WI38 (cell line): ENCODE measurements at regions not wholly inside any gene's neighbourhood (a gene's known extent, or its start where the extent isn't known, plus 50 kb on each side); places are given as distances from the start of the nearest gene placed in this dataset.

Experiments
- H3K4me3 ChIP-seq: 2 replicates; pipeline ENCODE4 v1.5.1; 2011; ENCODE audit warnings: low read depth, mild to moderate bottlenecking, control low read depth, low read length
- TF ChIP-seq, protein P1 (sequence below): IDR thresholded peaks from 2 replicates; pipeline ENCODE4 v1.5.1; 2012; ENCODE audit warnings: low read depth, mild to moderate bottlenecking, control low read depth, low read length

DNA sequence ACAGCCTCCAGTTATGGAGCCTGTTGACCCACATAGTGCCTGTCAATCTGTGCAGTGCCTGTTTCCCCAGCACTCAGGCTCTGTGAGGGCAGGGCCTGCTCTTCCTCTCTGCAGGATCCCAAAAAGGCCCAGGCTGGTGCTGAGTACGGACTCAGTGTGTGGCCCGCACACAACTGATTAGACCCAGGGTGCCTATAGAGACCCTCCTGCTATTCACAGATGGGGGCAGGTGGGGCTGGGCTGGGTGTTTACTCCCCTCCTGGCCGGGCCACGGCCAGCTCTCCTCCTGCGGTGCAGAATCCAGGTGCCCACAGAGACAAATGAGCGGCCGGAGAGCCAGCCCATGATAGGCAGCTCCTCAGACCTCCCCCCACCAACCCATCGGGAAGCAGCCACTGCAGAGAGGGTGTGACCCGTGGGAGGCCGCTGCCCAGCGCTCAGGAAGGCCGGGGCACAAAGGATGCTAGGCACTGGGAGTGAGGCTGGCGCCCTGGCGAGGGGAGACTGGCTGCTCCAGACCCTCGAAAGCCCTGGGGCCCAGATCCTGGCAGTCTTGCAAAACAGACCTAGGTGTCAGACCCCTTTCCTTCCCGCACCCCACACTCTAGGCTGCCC lies 239.0 kb downstream of the CTTN start:
- H3K4me3 ChIP-seq = no peak overlapping the region
- TF ChIP-seq, protein P1, sequence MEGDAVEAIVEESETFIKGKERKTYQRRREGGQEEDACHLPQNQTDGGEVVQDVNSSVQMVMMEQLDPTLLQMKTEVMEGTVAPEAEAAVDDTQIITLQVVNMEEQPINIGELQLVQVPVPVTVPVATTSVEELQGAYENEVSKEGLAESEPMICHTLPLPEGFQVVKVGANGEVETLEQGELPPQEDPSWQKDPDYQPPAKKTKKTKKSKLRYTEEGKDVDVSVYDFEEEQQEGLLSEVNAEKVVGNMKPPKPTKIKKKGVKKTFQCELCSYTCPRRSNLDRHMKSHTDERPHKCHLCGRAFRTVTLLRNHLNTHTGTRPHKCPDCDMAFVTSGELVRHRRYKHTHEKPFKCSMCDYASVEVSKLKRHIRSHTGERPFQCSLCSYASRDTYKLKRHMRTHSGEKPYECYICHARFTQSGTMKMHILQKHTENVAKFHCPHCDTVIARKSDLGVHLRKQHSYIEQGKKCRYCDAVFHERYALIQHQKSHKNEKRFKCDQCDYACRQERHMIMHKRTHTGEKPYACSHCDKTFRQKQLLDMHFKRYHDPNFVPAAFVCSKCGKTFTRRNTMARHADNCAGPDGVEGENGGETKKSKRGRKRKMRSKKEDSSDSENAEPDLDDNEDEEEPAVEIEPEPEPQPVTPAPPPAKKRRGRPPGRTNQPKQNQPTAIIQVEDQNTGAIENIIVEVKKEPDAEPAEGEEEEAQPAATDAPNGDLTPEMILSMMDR = no peak

DNA sequence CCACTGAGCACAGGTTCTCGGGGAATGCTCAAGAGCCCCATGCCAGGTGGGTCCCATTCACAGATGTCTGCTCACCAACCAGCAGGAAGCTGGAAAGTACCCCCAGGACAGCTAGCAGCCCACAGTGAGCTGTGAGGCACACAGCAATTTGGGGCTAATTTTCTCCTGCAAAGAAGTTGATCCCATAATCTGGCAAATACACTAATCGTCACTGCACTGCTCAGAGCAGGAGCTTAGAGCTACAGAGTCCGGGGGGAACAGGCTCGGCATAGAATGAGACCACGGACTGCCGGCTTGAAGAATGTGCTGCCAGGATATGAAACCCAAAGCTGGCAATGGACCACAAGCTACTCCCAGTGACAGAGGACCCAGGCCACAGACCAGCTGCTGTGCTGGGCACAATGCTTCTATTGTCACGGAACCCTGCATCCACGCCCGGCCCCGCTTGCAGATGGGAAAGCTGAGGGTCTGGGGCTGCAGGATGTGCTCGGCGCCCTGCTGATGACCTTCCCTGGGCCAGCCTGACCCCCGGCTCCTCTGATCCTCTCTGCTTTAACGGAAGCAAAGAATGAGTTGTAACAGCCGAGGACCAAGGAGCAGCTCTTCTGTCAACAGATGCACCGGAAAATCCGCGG lies 239.7 kb downstream of the CTTN start:
- no peak overlapping the region for H3K4me3 ChIP-seq
- TF ChIP-seq, protein P1 = no peak

DNA sequence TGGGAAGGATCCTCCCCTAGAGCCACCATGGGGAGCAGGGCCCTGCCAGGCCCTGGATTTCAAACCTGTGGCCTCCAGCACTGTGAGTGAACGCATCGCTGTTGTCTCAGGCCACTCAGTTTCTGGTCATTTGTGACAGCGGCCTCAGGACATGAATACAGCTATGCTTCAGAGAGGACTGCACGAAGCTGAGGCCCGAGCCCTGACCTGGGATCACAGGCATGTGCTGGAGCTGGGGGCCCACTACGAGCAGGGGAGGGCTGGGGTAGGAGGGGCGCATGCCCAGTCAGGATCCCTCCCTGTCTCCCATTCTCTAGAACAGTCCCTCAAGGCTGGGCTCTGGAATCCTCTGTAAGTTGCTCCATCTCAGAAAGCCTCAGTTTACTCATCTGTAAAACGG lies 242.1 kb downstream of the CTTN start:
- TF ChIP-seq, protein P1 = no peak
- no peak overlapping the region for H3K4me3 ChIP-seq

DNA sequence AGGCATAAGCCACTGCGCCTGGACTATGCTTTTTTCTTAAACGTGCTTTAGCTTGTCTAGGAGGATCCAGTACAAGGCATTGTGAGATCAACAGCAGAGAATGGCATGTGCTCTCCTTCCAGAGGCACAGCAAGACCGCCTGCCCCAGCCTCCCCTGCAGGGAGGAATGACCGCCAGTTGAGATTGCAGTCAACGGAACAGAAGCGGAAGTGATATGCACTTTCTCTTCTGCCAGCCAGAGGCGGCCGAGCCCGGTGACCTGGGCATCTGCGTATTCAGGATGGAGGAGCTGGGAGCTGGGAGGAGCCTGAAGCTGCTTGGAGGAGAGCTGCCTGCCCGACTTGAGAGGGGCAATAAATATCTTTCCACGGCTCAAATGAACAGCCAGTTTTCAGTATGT lies 243.0 kb downstream of the CTTN start:
- TF ChIP-seq, protein P1 = no peak
- H3K4me3 ChIP-seq = no peak overlapping the region

DNA sequence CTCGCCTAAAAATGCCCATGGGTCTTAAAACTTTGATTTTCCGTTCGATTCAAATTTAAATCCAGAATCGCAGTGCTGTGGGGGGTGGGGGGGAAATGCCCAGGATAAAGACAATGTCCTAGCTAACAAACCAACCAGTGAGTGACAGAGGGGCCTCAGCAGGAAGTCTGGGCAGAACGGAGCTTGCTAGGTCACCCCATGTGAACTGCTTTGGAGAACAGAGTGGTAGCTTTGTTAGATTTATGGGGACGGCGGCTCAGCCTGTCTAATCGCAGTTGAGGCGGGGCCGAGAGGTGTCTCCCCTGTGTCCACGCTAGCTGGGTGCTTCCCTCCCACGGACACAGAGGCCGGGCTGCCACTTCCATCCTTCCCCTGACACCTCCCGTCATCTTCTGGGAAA lies 243.9 kb downstream of the CTTN start:
- no peak overlapping the region for H3K4me3 ChIP-seq
- TF ChIP-seq, protein P1 = no peak

DNA sequence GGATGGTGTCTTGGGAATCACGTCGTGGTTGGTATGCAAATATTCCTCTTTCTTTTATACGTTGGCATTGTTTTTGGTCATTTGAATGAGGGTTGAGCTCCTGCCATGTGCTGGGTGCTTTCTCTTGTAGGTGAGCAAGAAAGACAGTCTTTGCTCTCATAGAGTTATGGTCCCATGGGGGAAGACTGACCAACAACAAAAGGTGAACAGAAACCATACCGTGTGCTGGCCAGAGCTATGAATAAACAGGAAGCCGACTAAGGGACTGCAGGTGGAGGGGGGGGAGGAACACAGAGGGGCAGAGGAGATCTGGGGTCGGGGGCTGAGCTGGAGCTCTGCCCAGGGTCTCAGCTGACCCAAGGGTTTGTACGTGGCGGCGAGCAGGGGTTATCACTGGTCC lies 245.3 kb downstream of the CTTN start:
- TF ChIP-seq, protein P1 = no peak
- no peak overlapping the region for H3K4me3 ChIP-seq

DNA sequence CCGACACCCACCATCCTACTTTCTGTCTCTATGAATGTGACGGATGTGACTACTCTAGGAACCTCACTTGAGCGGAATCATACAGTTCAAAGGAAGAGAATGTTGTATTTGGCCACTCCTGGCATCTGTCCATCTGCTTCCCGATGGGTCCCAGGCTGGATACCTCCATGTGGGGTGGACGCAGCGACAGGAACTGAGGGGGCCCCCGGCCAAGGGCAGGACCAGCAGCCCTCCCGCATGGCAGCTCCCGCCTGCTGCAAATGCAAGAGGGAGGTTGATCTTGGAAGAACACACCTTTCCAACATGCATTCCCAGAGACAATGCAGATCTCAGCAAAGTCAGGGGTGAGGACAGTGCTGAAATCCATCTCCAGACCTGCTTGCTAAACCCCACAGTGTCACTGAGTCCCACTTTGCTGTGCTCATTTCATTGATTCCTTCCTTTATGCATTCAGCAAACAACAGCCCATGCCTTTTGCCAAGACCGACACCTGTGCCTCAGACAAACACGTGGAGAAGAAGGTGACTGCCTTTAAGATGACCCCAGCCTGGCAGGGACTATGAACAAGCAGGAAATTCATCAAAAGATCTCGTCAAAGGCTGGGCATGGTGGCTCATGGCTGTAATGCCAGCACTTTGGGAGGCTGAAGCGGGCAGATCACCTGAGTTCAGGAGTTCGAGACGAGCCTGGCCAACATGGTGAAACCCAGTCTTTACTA lies 246.2 kb downstream of the CTTN start:
- no peak overlapping the region for H3K4me3 ChIP-seq
- TF ChIP-seq, protein P1 = no peak
